ENCODE measurements at regions not wholly inside any gene's neighbourhood (a gene's known extent, or its start where the extent isn't known, plus 50 kb on each side); places are given as distances from the start of the nearest gene placed in this dataset.
"Not testable (repeated sequence)": the region's sequence is repeated elsewhere in the genome, so short reads cannot be mapped to it uniquely, and the experiment has no call there.

DNA sequence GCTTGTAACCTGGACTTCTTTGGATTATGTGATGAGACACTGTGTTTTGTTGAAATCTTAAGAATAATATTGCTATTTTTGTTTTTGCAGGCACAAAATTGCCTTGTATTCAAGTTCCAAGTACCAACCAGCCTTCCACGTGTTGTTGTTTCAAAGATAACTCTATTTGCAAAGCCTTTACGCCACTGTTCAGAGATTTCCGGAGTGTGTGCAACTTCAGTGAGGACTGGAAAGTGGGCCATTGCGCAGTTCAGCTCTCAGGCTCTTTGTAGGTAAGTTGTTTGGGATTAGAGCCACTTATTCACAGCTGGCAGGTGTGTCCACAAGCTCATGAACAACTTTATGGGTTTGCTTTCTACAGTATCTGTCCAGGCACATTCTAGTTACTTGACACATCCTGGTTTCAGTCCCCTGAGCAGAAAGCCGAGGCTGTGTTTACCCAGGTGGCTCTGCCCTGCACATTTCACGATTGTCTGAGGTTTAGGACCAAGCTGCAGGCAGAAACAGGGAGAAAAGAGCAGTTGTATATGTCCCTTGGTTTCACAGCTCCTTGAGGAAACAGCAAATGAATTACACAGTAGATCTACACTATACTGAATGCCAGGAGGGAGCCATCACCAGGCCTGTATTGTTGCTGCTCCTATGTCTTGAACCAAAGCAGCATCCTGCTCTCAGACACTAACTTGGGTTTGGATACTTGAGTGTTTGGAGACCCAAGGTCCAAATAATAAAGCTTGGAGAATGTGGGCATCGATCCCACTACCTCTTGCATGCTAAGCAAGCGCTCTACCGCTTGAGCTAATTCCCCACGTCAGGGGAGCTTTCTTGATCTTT, 136.1 kb upstream of the ZNF322 start:
- TF ChIP-seq, protein P1, sequence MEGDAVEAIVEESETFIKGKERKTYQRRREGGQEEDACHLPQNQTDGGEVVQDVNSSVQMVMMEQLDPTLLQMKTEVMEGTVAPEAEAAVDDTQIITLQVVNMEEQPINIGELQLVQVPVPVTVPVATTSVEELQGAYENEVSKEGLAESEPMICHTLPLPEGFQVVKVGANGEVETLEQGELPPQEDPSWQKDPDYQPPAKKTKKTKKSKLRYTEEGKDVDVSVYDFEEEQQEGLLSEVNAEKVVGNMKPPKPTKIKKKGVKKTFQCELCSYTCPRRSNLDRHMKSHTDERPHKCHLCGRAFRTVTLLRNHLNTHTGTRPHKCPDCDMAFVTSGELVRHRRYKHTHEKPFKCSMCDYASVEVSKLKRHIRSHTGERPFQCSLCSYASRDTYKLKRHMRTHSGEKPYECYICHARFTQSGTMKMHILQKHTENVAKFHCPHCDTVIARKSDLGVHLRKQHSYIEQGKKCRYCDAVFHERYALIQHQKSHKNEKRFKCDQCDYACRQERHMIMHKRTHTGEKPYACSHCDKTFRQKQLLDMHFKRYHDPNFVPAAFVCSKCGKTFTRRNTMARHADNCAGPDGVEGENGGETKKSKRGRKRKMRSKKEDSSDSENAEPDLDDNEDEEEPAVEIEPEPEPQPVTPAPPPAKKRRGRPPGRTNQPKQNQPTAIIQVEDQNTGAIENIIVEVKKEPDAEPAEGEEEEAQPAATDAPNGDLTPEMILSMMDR (IDR thresholded peaks at IDR 0.05), result not testable (repeated sequence)
- not testable (repeated sequence) for TF ChIP-seq POLR2A (IDR thresholded peaks at IDR 0.05)

Measured in esophagus squamous epithelium (tissue), 4 donors.